H1 (cell line): ENCODE measurements at regions not wholly inside any gene's neighbourhood (a gene's known extent, or its start where the extent isn't known, plus 50 kb on each side); places are given as distances from the start of the nearest gene placed in this dataset.

Source experiments
- POU5F1 ChIP-seq: IDR thresholded peaks from 2 replicates; pipeline ENCODE4 v1.6.1; 2011; ENCODE audit warnings: low read depth, mild to moderate bottlenecking, low read length, moderate library complexity
- SAP30 ChIP-seq: fragments of 300-600 bp; sonication (generic); IDR thresholded peaks from 2 replicates; pipeline ENCODE4 v1.7.1; 2012; ENCODE audit warnings: low read length, moderate library complexity, mild to moderate bottlenecking, inconsistent platforms; ENCODE audit not compliant: insufficient read depth, insufficient replicate concordance
- SUZ12 ChIP-seq: fragments of 200-600 bp; sonication (generic); IDR thresholded peaks from 2 replicates; pipeline ENCODE4 v1.6.1; 2012; ENCODE audit warnings: mild to moderate bottlenecking, inconsistent platforms, low read length, moderate library complexity, mixed read lengths
- TF ChIP-seq, protein P1 (sequence below): fragments of 300-600 bp; sonication (generic); IDR thresholded peaks from 2 replicates; pipeline ENCODE4 v1.7.1; 2012; ENCODE audit warnings: low read length, moderate library complexity, mild to moderate bottlenecking, inconsistent platforms; ENCODE audit not compliant: insufficient replicate concordance

DNA sequence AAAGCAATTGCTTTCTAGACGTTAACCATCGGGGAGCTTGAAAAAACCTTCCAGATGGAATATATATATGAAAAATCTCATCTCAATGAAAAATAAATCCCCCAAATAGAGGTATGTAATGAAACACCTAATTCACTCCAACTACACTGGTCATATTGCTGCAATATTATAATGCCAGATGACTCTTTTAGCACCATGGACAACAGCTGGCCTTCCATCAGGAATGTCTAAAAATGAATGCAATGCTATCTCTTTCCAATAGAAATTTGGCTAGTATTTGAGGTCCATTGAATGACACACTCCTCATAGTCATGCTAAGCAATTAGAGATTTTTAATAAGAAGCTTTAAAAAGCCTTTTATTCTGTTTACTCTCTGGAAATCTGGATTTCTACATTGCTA, 340.2 kb upstream of the BRINP1 start (continued):
- TF ChIP-seq, protein P1, sequence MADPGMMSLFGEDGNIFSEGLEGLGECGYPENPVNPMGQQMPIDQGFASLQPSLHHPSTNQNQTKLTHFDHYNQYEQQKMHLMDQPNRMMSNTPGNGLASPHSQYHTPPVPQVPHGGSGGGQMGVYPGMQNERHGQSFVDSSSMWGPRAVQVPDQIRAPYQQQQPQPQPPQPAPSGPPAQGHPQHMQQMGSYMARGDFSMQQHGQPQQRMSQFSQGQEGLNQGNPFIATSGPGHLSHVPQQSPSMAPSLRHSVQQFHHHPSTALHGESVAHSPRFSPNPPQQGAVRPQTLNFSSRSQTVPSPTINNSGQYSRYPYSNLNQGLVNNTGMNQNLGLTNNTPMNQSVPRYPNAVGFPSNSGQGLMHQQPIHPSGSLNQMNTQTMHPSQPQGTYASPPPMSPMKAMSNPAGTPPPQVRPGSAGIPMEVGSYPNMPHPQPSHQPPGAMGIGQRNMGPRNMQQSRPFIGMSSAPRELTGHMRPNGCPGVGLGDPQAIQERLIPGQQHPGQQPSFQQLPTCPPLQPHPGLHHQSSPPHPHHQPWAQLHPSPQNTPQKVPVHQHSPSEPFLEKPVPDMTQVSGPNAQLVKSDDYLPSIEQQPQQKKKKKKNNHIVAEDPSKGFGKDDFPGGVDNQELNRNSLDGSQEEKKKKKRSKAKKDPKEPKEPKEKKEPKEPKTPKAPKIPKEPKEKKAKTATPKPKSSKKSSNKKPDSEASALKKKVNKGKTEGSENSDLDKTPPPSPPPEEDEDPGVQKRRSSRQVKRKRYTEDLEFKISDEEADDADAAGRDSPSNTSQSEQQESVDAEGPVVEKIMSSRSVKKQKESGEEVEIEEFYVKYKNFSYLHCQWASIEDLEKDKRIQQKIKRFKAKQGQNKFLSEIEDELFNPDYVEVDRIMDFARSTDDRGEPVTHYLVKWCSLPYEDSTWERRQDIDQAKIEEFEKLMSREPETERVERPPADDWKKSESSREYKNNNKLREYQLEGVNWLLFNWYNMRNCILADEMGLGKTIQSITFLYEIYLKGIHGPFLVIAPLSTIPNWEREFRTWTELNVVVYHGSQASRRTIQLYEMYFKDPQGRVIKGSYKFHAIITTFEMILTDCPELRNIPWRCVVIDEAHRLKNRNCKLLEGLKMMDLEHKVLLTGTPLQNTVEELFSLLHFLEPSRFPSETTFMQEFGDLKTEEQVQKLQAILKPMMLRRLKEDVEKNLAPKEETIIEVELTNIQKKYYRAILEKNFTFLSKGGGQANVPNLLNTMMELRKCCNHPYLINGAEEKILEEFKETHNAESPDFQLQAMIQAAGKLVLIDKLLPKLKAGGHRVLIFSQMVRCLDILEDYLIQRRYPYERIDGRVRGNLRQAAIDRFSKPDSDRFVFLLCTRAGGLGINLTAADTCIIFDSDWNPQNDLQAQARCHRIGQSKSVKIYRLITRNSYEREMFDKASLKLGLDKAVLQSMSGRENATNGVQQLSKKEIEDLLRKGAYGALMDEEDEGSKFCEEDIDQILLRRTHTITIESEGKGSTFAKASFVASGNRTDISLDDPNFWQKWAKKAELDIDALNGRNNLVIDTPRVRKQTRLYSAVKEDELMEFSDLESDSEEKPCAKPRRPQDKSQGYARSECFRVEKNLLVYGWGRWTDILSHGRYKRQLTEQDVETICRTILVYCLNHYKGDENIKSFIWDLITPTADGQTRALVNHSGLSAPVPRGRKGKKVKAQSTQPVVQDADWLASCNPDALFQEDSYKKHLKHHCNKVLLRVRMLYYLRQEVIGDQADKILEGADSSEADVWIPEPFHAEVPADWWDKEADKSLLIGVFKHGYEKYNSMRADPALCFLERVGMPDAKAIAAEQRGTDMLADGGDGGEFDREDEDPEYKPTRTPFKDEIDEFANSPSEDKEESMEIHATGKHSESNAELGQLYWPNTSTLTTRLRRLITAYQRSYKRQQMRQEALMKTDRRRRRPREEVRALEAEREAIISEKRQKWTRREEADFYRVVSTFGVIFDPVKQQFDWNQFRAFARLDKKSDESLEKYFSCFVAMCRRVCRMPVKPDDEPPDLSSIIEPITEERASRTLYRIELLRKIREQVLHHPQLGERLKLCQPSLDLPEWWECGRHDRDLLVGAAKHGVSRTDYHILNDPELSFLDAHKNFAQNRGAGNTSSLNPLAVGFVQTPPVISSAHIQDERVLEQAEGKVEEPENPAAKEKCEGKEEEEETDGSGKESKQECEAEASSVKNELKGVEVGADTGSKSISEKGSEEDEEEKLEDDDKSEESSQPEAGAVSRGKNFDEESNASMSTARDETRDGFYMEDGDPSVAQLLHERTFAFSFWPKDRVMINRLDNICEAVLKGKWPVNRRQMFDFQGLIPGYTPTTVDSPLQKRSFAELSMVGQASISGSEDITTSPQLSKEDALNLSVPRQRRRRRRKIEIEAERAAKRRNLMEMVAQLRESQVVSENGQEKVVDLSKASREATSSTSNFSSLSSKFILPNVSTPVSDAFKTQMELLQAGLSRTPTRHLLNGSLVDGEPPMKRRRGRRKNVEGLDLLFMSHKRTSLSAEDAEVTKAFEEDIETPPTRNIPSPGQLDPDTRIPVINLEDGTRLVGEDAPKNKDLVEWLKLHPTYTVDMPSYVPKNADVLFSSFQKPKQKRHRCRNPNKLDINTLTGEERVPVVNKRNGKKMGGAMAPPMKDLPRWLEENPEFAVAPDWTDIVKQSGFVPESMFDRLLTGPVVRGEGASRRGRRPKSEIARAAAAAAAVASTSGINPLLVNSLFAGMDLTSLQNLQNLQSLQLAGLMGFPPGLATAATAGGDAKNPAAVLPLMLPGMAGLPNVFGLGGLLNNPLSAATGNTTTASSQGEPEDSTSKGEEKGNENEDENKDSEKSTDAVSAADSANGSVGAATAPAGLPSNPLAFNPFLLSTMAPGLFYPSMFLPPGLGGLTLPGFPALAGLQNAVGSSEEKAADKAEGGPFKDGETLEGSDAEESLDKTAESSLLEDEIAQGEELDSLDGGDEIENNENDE: no peak
- TF ChIP-seq SUZ12: no peak
- TF ChIP-seq POU5F1: no peak
- TF ChIP-seq SAP30: no peak
